K562 (cell line): ENCODE measurements at regions not wholly inside any gene's neighbourhood (a gene's known extent, or its start where the extent isn't known, plus 50 kb on each side); places are given as distances from the start of the nearest gene placed in this dataset.

Experiments used
- ATAC-seq: fragments of 200-7000 bp; cut with Tn5 transposase; 3 replicates; pipeline ENCODE4 v1.9.1; 2020; ENCODE audit warnings: moderate library complexity
- BruUV-seq: library from RNA; stranded (reverse); fragments of 400-500 nt; replicated peaks from 2 replicates; lab custom pipeline; 2021; lab: Mats Ljungman, UMichigan
- CTCF ChIA-PET: fragments of 300-600 bp; formaldehyde crosslinking; extraction: SDS; loops from one replicate; lab custom pipeline; 2021; ENCODE audit warnings: low intra/inter-chr PET ratio; lab: Yijun Ruan, JAX
- POLR2A ChIA-PET: fragments of 300-600, 350-650 bp; sonication (Branson Sonifier 250); formaldehyde crosslinking; extraction: SDS; loops from one replicate; lab custom pipeline; 2021; ENCODE audit warnings: antibody characterized with exemption, inconsistent platforms; lab: Yijun Ruan, JAX
- DNase-seq, 4 experiments: peaks; one replicate each; pipeline versions ENCODE4 v3.0.0 to v3.0.0-alpha.2; 2011 to 2018; ENCODE audit warnings: low spot score in 3 of 4, mixed read lengths in 3 of 4; ENCODE audit errors: extremely low read depth in 1 of 4
- FAIRE-seq: peaks from 2 replicates; lab custom pipeline; 2011; peaks lifted over from hg19 to GRCh38; lab: Jason Lieb, UNC
- H2AFZ ChIP-seq: 2 replicates; pipeline ENCODE4 v1.6.0; 2011; ENCODE audit warnings: low read depth, low read length, control low read depth, inconsistent platforms
- H3K27ac ChIP-seq: fragments of 200-600 bp; 3 replicates; pipeline ENCODE4 v1.8.0; 2011; ENCODE audit warnings: low read depth, mild to moderate bottlenecking, control low read depth, inconsistent platforms, low read length, moderate library complexity, mixed read lengths; ENCODE audit errors: extremely low read depth
- H3K27me3 ChIP-seq, 2 experiments: fragments of 300-600 bp in 1 of 2; 2 replicates in 1 of 2; 3 replicates in 1 of 2; pipeline versions ENCODE4 v1.6.0 to v1.8.0; 2011; ENCODE audit warnings: inconsistent platforms in 2 of 2, low read length in 2 of 2, mild to moderate bottlenecking in 1 of 2, mixed read lengths in 1 of 2, moderate library complexity in 1 of 2; ENCODE audit not compliant: control insufficient read depth in 2 of 2, insufficient read depth in 2 of 2
- H3K36me3 ChIP-seq: fragments of 300-600 bp; 3 replicates; pipeline ENCODE4 v1.8.0; 2011; ENCODE audit warnings: mild to moderate bottlenecking, low read length, inconsistent platforms; ENCODE audit not compliant: control insufficient read depth, insufficient read depth
- H3K4me1 ChIP-seq, 2 experiments: fragments of 200-600 bp in 1 of 2; replicated peaks in 1 of 2; 2 replicates in 1 of 2; 3 replicates in 1 of 2; pipeline versions ENCODE4 v1.5.1 to v1.8.0; 2011; ENCODE audit warnings: inconsistent platforms in 2 of 2, low read length in 2 of 2, mild to moderate bottlenecking in 1 of 2, mixed read lengths in 1 of 2, moderate library complexity in 1 of 2; ENCODE audit not compliant: control insufficient read depth in 2 of 2, insufficient read depth in 2 of 2
- H3K4me2 ChIP-seq: 2 replicates; pipeline ENCODE4 v1.6.1; 2011; ENCODE audit warnings: low read length, control low read depth, inconsistent platforms, mixed read lengths; ENCODE audit not compliant: insufficient read depth
- H3K4me3 ChIP-seq: fragments of 200-600 bp; sonication (generic), shearing (Covaris generic); 2 replicates; pipeline ENCODE4 v1.5.1; 2016; ENCODE audit warnings: control low read depth, inconsistent platforms
- H3K79me2 ChIP-seq: fragments of 200-600 bp; 3 replicates; pipeline ENCODE4 v1.8.0; 2011; ENCODE audit warnings: low read length, inconsistent platforms; ENCODE audit not compliant: control insufficient read depth, insufficient read depth
- H3K9ac ChIP-seq, 2 experiments: 2 replicates each; pipeline versions ENCODE4 v1.6.0 to v1.6.1; 2011; ENCODE audit warnings: low read depth in 2 of 2, low read length in 2 of 2, control low read depth in 1 of 2, inconsistent platforms in 1 of 2, mild to moderate bottlenecking in 1 of 2, mixed read lengths in 1 of 2; ENCODE audit not compliant: insufficient read depth in 1 of 2
- H3K9me1 ChIP-seq: one replicate; pipeline ENCODE4 v1.6.0; 2011; ENCODE audit warnings: inconsistent platforms, mild to moderate bottlenecking, low read length, moderate library complexity; ENCODE audit not compliant: control insufficient read depth, insufficient read depth
- H3K9me3 ChIP-seq: replicated peaks from 2 replicates; pipeline ENCODE4 v1.5.1; 2011; ENCODE audit warnings: low read depth, low read length, inconsistent platforms; ENCODE audit not compliant: control insufficient read depth, insufficient read depth
- H4K20me1 ChIP-seq: replicated peaks from 2 replicates; pipeline ENCODE4 v1.6.1; 2011; ENCODE audit warnings: low read length, inconsistent platforms, mixed read lengths; ENCODE audit not compliant: control insufficient read depth, insufficient read depth
- BRD9 ChIP-seq: fragments of 450-650 bp; IDR thresholded peaks from 2 replicates; pipeline ENCODE4 v1.6.1; 2018; ENCODE audit warnings: low read depth; ENCODE audit not compliant: partially characterized antibody
- BRF1 ChIP-seq: IDR thresholded peaks from 3 replicates; pipeline ENCODE4 v1.6.1; 2011; ENCODE audit warnings: borderline replicate concordance, mild to moderate bottlenecking; ENCODE audit not compliant: insufficient read length; ENCODE audit errors: extremely low read depth
- CBX1 ChIP-seq: sonication (generic); IDR thresholded peaks from 2 replicates; pipeline ENCODE4 v1.6.1; 2016; ENCODE audit warnings: antibody characterized with exemption, low read depth, mild to moderate bottlenecking
- FOXP1 ChIP-seq: sonication (generic); formaldehyde crosslinking; IDR thresholded peaks from 2 replicates; pipeline ENCODE4 v1.8.0; 2022; ENCODE audit warnings: mild to moderate bottlenecking, missing genetic modification reagents
- KAT8 ChIP-seq: fragments of 450-650 bp; IDR thresholded peaks from 2 replicates; pipeline ENCODE4 v1.6.1; 2016; ENCODE audit warnings: low read depth, mild to moderate bottlenecking
- YBX1 ChIP-seq: fragments of 450-650 bp; IDR thresholded peaks from 2 replicates; pipeline ENCODE4 v1.7.1; 2016; ENCODE audit warnings: mild to moderate bottlenecking
- ZFPM2 ChIP-seq: fragments of 250-450 bp; sonication (Bioruptor Pico); IDR thresholded peaks from 2 replicates; pipeline ENCODE4 v1.5.1; 2022; ENCODE audit warnings: mild to moderate bottlenecking
- WGBS: fragments of 100-300 bp; shearing (Covaris generic); methylation state at CpG from one replicate; pipeline ENCODE4 v1.1.6; 2016; ENCODE audit warnings: low coverage, mixed read lengths; ENCODE audit not compliant: insufficient coverage; ENCODE audit errors: missing lambda C conversion rate; 5-methylcytosine and 5-hydroxymethylcytosine counted together
- in situ Hi-C: fragments of 300-500 bp; cut with MboI; formaldehyde crosslinking; loops from 4 replicates; pipeline ENCODE4 v1.15.0; 2018; ENCODE audit warnings: inconsistent platforms, mixed read lengths
- intact Hi-C: fragments of 100-400 bp; cut with micrococcal nuclease; formaldehyde crosslinking; loops from 2 replicates; pipeline ENCODE4 v1.14.2; 2022
- TF ChIP-seq, protein P1 (sequence below): fragments of 250-450 bp; sonication (Bioruptor Pico); IDR thresholded peaks from 2 replicates; pipeline ENCODE4 v1.5.0; 2021
- TF ChIP-seq, protein P2 (sequence below): fragments of 250-450 bp; sonication (Bioruptor Pico); IDR thresholded peaks from 2 replicates; pipeline ENCODE4 v1.9.0; 2021; ENCODE audit warnings: mild to moderate bottlenecking

DNA sequence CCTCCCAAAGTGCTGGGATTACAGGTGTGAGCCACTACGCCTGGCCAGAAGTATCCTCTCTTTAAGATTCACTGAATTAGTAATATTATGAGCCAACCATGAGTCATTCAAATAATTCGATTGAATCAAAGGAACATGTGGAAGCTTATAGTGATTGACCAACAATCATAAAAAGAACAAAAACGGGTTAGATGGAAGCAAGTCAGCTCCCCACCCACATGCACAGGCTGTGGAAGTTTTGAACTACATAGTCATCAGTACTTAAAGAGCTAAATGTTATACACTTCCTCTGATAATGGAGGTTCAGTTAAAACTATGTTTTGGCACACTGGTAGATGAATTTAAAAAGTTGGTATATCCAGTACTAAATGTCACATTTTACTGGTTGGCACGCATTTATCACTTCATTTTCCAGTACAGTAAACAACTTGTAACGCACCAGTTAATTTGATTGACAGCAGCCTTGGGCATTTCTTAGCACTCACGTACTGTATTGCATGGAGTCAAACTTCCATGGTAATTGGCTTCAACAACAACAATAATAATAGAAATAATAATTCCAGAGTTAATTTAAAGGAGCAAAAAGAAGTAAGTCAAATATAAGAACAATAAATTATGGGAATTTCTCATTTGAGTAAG is 1107.3 kb upstream of the MAP3K7 start:
- in situ Hi-C loops (no loop called here), intact Hi-C loops (no loop called here)
- Histone ChIP-seq H3K79me2 (no peaks in the 10 kb centered on the region), H3K9me3 (no peaks in the 10 kb centered on the region), H3K9me1 (no peaks in the 10 kb centered on the region), H3K9ac (no peak overlapping the region), H3K4me2 (no peak overlapping the region), H2AFZ (no peak overlapping the region), H3K36me3 (no peaks in the 10 kb centered on the region), H3K27ac (no peak overlapping the region), H3K4me3 (no peak overlapping the region), H4K20me1 (no peaks in the 10 kb centered on the region), H3K27me3 (no peaks in the 10 kb centered on the region), H3K4me1 (no peaks in the 10 kb centered on the region)
- ATAC-seq (no peak), FAIRE-seq (no peak), DNase-seq (no peak)
- TF ChIP-seq, protein P1, sequence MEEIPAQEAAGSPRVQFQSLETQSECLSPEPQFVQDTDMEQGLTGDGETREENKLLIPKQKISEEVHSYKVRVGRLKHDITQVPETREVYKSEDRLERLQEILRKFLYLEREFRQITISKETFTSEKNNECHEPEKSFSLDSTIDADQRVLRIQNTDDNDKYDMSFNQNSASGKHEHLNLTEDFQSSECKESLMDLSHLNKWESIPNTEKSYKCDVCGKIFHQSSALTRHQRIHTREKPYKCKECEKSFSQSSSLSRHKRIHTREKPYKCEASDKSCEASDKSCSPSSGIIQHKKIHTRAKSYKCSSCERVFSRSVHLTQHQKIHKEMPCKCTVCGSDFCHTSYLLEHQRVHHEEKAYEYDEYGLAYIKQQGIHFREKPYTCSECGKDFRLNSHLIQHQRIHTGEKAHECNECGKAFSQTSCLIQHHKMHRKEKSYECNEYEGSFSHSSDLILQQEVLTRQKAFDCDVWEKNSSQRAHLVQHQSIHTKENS (CRISPR knock-in tag): no peak
- no peak for TF ChIP-seq CBX1
- CTCF ChIA-PET: no interaction called here
- BruUV-seq: no TSS peak
- WGBS: 0% methylated on average over 6 of the region's 6 CpGs
- POLR2A ChIA-PET: no interaction called here

DNA sequence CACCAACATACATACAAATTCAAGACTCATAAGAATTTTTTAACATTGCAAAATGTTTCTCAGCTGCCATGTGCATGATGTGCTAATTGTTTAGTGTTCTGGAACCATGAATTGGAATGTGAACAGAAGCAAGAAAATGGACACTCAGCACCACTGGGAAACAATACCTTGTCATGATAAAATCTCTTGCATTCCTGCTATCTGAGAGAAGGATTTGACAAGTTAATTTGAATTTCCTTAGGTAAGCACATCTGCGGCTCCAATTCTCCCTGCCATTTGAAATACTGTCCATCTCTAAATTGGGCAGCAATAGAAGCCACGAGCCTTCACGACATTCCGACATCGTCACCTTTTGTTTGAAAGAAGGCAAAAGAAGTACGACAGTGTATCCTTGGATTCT is 1104.6 kb upstream of the MAP3K7 start:
- FAIRE-seq: no peak
- TF ChIP-seq KAT8: no peak
- TF ChIP-seq YBX1: no peak
- no peak for TF ChIP-seq BRF1
- TF ChIP-seq, protein P2, sequence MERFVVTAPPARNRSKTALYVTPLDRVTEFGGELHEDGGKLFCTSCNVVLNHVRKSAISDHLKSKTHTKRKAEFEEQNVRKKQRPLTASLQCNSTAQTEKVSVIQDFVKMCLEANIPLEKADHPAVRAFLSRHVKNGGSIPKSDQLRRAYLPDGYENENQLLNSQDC (CRISPR knock-in tag): no peak
- no peak for TF ChIP-seq ZFPM2 (CRISPR knock-in tag)
- no peak for TF ChIP-seq BRD9
- TF ChIP-seq FOXP1 (CRISPR knock-in tag): no peak
- TF ChIP-seq, all 486 proteins: peak for 0

More for the DNA sequence above, 1104.6 kb upstream of the MAP3K7 start:
- ATAC-seq: no peak
- intact Hi-C loops (no loop called here), in situ Hi-C loops (no loop called here)
- Histone ChIP-seq H3K36me3 (no peaks in the 10 kb centered on the region), H3K79me2 (no peaks in the 10 kb centered on the region), H3K9ac (no peak overlapping the region), H3K9me1 (no peaks in the 10 kb centered on the region), H3K4me3 (no peak overlapping the region), H3K4me2 (no peak overlapping the region), H2AFZ (no peak overlapping the region), H3K4me1 (no peaks in the 10 kb centered on the region), H3K27ac (no peak overlapping the region), H4K20me1 (no peaks in the 10 kb centered on the region), H3K27me3 (no peaks in the 10 kb centered on the region), H3K9me3 (no peaks in the 10 kb centered on the region)
- POLR2A ChIA-PET: no interaction called here
- no TSS peak for BruUV-seq
- CTCF ChIA-PET: no interaction called here
- no peak for DNase-seq
- 3% methylated on average over 6 of the region's 6 CpGs for WGBS
